ENCODE measurements at regions not wholly inside any gene's neighbourhood (a gene's known extent, or its start where the extent isn't known, plus 50 kb on each side); places are given as distances from the start of the nearest gene placed in this dataset.
"Not testable (repeated sequence)": the region's sequence is repeated elsewhere in the genome, so short reads cannot be mapped to it uniquely, and the experiment has no call there.

DNA sequence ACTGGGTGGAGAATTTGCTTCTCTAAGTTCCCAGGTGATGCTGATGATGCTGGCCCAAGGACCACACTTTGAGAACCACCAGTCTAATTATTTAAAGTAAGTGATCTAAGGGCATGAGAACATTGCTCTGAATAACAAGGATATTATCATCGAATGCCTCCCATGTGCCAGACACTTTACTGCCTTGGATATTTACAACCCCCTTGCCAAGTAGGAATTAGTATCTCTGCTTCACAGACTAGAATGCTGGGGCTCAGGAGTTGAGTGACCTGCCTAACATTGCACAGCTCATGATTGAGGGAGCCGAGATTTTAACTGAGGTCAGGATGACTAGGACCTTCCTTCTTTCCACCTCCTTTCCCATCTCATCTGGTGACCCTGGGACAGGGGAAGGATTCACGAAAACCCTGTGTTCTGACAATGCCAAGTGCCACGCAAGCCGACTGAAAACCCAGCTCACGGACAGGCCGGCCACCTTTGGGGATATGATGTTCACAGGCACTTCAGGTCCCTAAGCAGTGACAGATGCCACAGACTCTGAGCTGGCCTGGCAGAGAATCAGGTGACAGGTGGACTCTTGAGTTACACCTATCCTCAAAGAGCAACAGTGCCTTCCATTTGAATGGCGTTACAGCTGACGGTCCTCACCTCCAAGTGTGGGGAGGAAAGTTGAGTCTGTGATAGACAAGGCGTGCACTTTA, 230.7 kb downstream of the TOMM20 start:
- no peak for DNase-seq

DNA sequence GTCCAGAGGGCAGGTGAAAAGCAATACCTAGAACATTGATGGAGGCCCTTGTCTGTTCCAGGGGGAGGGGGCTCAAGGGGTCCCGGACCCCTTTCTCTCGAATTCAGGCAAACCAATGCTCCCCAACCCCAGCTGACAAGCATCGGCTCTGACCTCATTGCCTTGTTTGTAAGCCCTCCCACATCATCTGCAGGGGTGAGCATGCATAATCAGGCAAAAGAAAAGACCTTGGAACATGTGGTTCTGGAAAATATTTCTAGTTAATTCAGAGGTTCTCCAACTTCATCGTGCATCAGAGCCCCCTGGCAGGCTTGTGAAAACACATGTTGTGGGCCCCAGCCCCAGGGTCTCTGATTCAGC, 231.3 kb downstream of the TOMM20 start:
- DNase-seq: no peak

- no peak for DNase-seq
These were observed 231.9 kb downstream of the TOMM20 start for GRCh38 chr1:234896477-234897389.

- peak; percentile 57 for DNase-seq
These were observed 234.7 kb downstream of the TOMM20 start for GRCh38 chr1:234893725-234894630.

GRCh38 chr1:234893359-234893724, 235.3 kb downstream of the TOMM20 start:
- DNase-seq: no peak

DNA sequence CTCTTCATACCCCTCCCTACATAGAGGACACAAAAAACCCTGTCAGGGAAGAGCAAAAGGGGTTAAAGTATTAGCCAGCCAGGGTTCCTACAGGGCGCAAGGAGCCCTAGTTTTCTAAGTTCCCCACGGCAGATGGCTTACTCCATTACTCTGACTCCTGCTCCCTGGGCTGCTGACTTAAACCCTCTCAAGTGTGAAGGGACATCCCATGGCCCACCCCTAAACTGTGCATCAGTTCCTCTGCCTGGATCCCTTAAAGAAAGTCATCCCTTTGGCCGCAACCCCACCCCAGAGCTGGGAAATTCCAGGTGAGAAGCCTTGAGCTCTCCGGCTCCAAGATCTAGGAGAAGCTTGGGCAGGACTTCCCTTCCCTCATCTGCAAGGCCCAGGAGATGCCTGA, 236.0 kb downstream of the TOMM20 start:
- DNase-seq: no peak

GRCh38 chr1:234891427-234891826, 237.2 kb downstream of the TOMM20 start:
- no peak for DNase-seq

DNA sequence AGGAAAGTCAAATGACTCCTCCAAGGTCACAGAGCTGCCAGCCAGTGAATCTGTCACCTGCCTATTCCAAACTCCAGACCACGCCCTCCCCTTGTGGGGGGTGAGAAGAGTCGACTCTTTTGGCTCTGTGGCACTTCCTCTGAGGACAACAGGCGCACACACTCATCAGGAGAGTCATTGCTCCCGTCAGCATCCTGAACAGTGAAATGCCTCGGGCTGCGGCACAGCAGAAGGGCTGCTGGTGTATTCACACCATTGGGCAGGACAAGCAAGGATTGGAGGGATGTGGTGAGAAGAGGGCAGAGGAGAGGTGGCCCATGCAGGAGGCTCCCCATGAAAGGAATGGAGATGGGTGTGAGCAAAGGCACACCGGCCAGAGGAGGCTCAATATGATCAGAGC, 239.0 kb downstream of the TOMM20 start:
- no peak for DNase-seq

- DNase-seq: not testable (repeated sequence)
These were observed 240.4 kb downstream of the TOMM20 start for GRCh38 chr1:234888247-234888646.

DNA sequence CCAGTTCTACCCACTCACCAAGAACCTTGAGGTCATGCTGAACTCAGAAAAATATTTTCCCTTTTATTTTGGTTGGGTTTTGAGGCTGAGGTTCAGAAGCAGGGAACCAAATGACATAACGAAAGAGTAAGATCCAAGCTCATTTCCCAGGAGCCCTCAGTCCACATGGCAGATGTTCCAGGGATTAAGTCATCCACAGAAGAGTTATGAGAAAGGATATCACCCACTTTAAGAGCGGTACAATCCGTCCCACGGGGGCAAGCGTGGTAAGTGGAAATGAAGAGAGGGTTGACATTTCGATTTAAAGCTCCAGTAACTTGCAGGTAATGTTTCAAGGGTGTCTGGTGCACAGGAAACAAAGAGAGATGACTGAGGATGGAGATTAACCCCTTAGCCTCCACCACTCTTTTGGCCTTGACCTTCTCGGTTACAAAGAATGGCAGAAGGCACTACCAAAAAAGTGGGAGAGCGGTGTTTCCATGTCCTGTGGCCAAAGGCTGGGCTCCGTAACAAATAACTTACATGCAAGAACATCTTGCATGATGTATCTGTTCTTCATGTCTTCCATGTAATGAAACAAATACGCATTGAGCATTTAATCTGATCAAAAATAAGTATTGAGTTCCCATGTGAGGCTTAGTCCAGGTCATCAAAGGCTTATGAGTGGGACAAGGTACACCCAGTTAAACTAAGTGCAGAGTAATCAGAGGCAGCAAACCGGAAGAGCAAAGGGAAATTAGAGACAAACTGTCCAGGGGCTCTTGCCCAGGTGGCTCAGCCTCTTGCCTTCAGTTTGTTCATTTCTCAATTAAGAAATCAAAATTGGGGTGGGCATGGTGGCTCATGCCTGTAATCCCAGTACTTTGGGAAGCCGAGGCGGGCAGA, 241.4 kb downstream of the TOMM20 start:
- no peak for DNase-seq

GRCh38 chr1:234886081-234886984, 242.3 kb downstream of the TOMM20 start:
- DNase-seq: no peak

DNA sequence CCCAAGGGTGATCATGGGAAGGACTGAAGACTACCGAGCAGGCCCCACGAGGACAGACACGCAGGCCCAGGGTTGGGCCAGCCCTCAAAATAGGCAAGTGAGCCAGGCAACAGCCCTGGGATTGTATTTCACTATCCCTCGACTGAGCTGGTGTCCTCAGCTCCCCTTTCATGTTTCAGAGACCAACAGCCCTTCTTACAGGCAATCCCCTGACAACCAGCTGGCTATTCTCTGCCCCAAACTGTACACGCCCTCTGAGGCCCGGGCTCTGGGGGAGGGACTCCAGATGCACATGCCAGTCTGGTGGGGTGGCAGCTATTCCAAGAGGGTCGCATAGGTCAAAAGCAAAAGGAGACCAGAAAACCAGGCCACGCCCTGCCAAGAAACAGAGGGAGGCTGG, 243.0 kb downstream of the TOMM20 start:
- DNase-seq: no peak

DNA sequence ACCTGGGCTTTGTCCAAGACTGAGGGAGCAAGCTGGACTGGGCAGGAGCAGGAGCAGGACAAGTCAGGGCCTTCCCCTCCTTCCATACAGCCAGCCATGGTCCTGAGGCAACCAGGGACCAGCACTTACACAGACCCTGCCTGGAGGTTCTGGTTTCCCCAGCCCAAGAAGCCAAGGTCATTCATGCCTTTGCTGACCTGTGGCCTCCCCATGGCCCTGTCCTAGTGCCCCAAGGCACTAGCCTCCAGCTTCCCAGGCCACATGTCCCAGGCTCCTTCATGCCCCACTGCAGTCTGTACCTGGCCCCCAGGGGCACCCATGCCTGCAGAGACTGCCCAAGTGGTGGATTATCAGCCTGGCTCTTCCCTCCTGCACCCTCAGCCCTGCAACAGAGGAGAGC, 243.9 kb downstream of the TOMM20 start:
- DNase-seq: no peak

- no peak for DNase-seq
These were observed 244.6 kb downstream of the TOMM20 start for GRCh38 chr1:234884006-234884405.

DNA sequence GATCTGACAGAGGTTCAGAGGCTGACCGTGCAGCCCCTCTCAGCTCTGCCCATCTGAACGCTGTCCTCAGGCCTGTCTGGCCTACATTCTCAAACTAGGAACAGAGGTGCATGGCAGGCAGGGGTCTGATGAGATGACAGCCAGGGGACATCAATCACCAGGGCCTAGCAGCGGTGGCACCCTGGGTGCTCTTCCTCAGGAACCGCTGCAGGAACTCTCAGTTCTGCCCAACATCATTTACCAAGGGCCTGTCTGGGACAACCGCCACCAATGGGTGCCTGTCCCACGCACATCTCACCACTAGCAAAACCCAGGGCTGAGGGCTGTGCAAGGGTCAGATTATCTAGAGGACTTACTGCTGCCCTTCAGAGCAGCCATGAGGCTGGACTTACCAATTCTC, 245.7 kb downstream of the TOMM20 start:
- DNase-seq: no peak

DNA sequence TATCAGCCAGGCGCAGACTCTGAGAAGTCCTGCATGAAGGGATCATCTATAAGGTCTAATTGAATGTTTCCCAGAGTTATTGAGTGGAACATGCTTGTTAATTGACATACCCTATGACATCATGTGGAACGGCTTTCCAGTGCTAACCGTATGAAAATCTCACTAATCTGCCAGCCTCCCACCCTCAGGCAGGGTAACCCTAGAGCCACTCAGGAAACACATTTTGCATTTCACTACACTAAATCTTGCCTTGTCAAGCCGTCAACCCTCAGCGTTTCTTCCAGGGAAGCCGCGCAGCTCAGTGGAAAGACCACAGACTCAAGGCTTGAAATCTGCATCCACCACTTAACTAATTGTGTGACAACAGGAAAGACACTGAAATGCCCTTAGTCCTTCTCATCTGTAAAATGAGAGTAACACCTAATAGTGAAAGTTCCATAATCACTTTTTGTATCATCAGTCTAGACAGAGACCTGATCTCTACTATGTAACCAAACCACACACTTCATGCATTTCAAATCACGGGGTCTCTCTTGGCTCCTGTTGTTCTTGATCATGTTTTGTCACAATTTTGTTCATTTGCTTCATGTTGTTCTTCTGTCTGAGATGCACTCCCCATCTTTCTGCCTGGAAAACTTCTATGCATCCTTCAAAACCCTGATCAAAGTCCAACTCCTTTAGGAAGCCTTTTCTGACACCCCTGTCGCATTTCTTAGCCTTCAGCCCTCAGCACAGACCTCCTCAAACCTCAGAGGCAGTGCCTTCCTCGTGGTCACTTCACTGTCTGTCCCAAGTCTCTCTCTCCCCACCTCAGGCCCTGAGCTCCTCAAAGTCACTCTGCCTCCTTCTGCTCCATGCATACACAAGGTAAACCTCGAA, 246.5 kb downstream of the TOMM20 start:
- peak; percentile 57 for DNase-seq

DNA sequence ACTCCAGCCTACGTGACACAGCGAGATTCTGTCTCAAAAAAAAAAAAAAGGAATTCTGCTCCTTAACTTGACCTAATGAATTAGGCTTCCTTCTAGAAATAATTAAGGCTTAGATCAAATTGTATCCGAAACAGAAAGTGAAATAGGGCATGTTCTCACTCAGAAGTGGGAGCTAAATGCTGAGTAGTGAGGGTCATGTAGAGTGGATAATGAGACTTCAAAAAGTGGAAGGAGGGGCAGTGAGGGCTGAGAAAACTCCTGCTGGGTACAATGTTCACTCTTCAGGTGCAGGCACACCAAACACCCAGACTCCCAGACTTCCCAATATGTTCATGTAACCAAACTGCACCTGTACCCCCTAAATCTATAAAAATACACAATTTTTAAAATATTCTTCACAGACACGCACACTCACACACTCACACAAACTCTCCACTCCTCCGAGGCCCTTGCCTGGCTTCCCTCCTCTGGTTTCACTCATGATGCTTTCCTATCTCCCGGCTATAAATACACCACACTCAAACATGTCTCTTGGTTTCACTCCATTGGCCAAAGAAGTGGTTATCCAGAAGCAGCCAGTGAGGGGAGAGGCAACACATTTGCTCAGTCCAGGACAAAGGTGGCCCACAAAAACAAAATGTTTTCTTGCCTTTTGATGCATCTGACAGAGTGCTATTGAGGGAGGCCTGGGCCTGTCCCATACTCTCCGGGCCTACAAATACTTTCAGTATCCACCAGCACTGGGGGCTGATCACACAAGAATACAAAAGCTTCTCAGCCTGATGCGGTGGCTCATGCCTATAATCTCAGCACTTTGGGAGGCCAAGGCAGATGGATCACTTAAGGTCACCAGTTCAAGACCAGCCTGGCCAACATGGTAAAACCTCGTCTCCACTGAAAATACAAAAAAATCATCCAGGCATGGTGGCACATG, 249.2 kb downstream of the TOMM20 start:
- DNase-seq: no peak

DNA sequence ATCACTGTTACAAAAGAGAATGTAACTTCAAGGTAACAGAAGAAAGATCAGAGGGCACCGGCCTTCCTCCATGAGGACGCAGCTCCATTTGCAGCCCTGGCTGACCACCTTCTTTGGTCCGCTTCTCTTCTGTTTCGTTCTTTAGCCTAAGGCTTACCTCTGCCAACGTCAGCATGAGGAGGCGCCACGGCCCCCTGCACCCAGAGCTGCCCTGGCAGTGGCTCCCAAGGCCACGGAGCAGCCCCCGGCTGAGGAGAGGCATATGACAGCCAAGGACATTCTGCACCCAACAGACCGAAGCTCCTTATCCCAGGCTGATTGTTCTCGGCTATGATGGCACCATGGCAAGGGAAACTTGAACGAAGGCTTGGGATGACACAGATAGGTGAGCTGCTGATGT, 250.3 kb downstream of the TOMM20 start:
- no peak for DNase-seq

DNA sequence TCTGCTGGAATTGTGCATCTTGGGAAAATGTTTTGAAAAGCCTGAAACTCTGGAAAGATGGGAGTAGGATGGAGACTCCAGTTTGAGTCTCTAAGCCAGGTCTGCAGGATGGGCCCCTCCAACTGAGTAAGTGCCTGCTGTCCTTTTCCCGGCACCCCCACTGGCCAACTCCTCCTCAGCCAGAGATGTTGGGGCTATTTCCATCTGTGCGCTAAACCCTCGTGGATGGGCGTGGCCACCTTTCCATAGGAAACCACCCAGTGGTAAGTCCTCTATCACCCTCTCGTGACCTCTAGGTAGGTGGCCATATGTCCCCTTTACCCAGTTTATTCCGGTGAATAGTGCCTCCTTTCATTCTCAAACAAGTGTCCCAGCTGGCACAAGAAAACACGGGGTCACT, 250.9 kb downstream of the TOMM20 start:
- no peak for DNase-seq
